HEK293 (cell line): ENCODE measurements at regions not wholly inside any gene's neighbourhood (a gene's known extent, or its start where the extent isn't known, plus 50 kb on each side); places are given as distances from the start of the nearest gene placed in this dataset.

Source experiments
- CTCF ChIA-PET: fragments of 350-600 bp; formaldehyde crosslinking; extraction: SDS; loops from one replicate; lab custom pipeline; 2021; ENCODE audit warnings: antibody characterized with exemption; lab: Yijun Ruan, JAX
- POLR2A ChIA-PET: fragments of 300-600 bp; formaldehyde crosslinking; extraction: SDS; loops from one replicate; lab custom pipeline; 2020; ENCODE audit warnings: antibody characterized with exemption, inconsistent platforms; lab: Yijun Ruan, JAX
- H3K27ac ChIP-seq: fragments of 200-500 bp; sonication (Bioruptor generic); 2 replicates; pipeline ENCODE4 v1.5.1; 2014; ENCODE audit warnings: low read depth, low read length, control low read depth, inconsistent platforms; ENCODE audit errors: extremely low read depth
- H3K36me3 ChIP-seq, 2 experiments: fragments of 200-500 bp in 1 of 2; sonication (Bioruptor generic) in 1 of 2; 1 replicate in 1 of 2; 2 replicates in 1 of 2; pipeline ENCODE4 v1.5.1; 2014 to 2017; ENCODE audit warnings: inconsistent platforms in 2 of 2, low read length in 2 of 2; ENCODE audit not compliant: control insufficient read depth in 2 of 2, insufficient read depth in 1 of 2
- H3K4me1 ChIP-seq: fragments of 200-500 bp; sonication (Bioruptor generic); 2 replicates; pipeline ENCODE4 v1.5.1; 2014; ENCODE audit warnings: mild to moderate bottlenecking, low read length, inconsistent platforms; ENCODE audit not compliant: control insufficient read depth, insufficient read depth
- H3K4me3 ChIP-seq: 2 replicates; pipeline ENCODE4 v1.5.1; 2011; ENCODE audit warnings: low read depth, mild to moderate bottlenecking, control low read depth, low read length, moderate library complexity
- H3K9me3 ChIP-seq: fragments of 200-500 bp; sonication (Bioruptor generic); 2 replicates; pipeline ENCODE4 v1.5.1; 2014; ENCODE audit warnings: low read depth, low read length, inconsistent platforms; ENCODE audit not compliant: control insufficient read depth, insufficient read depth
- GLIS1 ChIP-seq: fragments of 450-650 bp; formaldehyde crosslinking; IDR thresholded peaks from 2 replicates; pipeline ENCODE4 v1.5.1; 2016; ENCODE audit warnings: missing biosample characterization, missing genetic modification characterization
- PRDM4 ChIP-seq: fragments of 450-650 bp; formaldehyde crosslinking; IDR thresholded peaks from 2 replicates; pipeline ENCODE4 v1.5.1; 2017; ENCODE audit warnings: missing biosample characterization, missing genetic modification characterization
- SP2 ChIP-seq: fragments of 450-650 bp; formaldehyde crosslinking; IDR thresholded peaks from 2 replicates; pipeline ENCODE4 v1.5.1; 2016; ENCODE audit warnings: missing biosample characterization, missing genetic modification characterization
- ZBTB26 ChIP-seq: fragments of 450-650 bp; formaldehyde crosslinking; optimal IDR thresholded peaks from 2 replicates; pipeline ENCODE3; 2016; ENCODE audit warnings: missing biosample characterization, mild to moderate bottlenecking, missing genetic modification characterization
- ZFP37 ChIP-seq: fragments of 450-650 bp; formaldehyde crosslinking; IDR thresholded peaks from 2 replicates; pipeline ENCODE4 v1.5.1; 2016; ENCODE audit warnings: missing biosample characterization, missing genetic modification characterization
- ZFP41 ChIP-seq: fragments of 450-650 bp; formaldehyde crosslinking; IDR thresholded peaks from 2 replicates; pipeline ENCODE4 v1.5.1; 2016; ENCODE audit warnings: missing biosample characterization, missing genetic modification characterization, borderline replicate concordance
- ZIC2 ChIP-seq: fragments of 450-650 bp; formaldehyde crosslinking; IDR thresholded peaks from 2 replicates; pipeline ENCODE4 v1.5.1; 2016; ENCODE audit warnings: missing biosample characterization, missing genetic modification characterization
- ZNF280D ChIP-seq: fragments of 450-650 bp; formaldehyde crosslinking; IDR thresholded peaks from 2 replicates; pipeline ENCODE4 v1.5.1; 2016; ENCODE audit warnings: missing biosample characterization, missing genetic modification characterization
- ZNF366 ChIP-seq: fragments of 450-650 bp; formaldehyde crosslinking; conservative IDR thresholded peaks from 2 replicates; pipeline ENCODE4 v1.5.1; 2016; ENCODE audit warnings: missing biosample characterization, missing genetic modification characterization
- ZNF580 ChIP-seq: fragments of 450-650 bp; formaldehyde crosslinking; IDR thresholded peaks from 2 replicates; pipeline ENCODE4 v1.5.1; 2016; ENCODE audit warnings: missing biosample characterization, missing genetic modification characterization
- ZNF843 ChIP-seq: fragments of 450-650 bp; formaldehyde crosslinking; IDR thresholded peaks from 2 replicates; pipeline ENCODE4 v1.5.1; 2016; ENCODE audit warnings: missing biosample characterization, missing genetic modification characterization
- ZSCAN16 ChIP-seq: fragments of 450-650 bp; formaldehyde crosslinking; IDR thresholded peaks from 2 replicates; pipeline ENCODE4 v1.5.1; 2016; ENCODE audit warnings: missing biosample characterization, missing genetic modification characterization
- ZSCAN23 ChIP-seq: fragments of 450-650 bp; formaldehyde crosslinking; IDR thresholded peaks from 2 replicates; pipeline ENCODE4 v1.5.1; 2016; ENCODE audit warnings: missing biosample characterization, missing genetic modification characterization

- ChIA-PET CTCF (no interaction called here), POLR2A (interaction anchor here (0.6 kb wide), 1 partner anchor 173 kb away, joined by 4 read pairs; no protein-coding TSS in a partner anchor)
- no peak for TF ChIP-seq ZNF366 (tag by site-specific recombination)
- no peak for TF ChIP-seq ZNF580 (tag by site-specific recombination)
- TF ChIP-seq, all 188 proteins: peak for 0
- H3K4me3 ChIP-seq = no peak overlapping the region
- no peaks in the 10 kb centered on the region for H3K9me3 ChIP-seq
- no peaks in the 10 kb centered on the region for H3K36me3 ChIP-seq
- no peaks in the 10 kb centered on the region for H3K4me1 ChIP-seq
- H3K27ac ChIP-seq = no peak overlapping the region
Observed at GRCh38 chr7:42687211-42688055, 224.4 kb downstream of the C7orf25 start.

GRCh38 chr7:42686594-42687156 lies 225.2 kb downstream of the C7orf25 start:
- TF ChIP-seq PRDM4 (no peak), ZNF280D (tag by site-specific recombination) (no peak), SP2 (tag by site-specific recombination) (no peak), GLIS1 (tag by site-specific recombination) (peak; percentile 24; the same call in 1 of the 2 replicates), ZFP41 (tag by site-specific recombination) (no peak), ZSCAN16 (tag by site-specific recombination) (no peak), ZNF843 (tag by site-specific recombination) (no peak)
- Histone ChIP-seq H3K4me1 (no peaks in the 10 kb centered on the region), H3K9me3 (no peaks in the 10 kb centered on the region), H3K27ac (no peak overlapping the region), H3K4me3 (no peak overlapping the region), H3K36me3 (no peaks in the 10 kb centered on the region)
- POLR2A ChIA-PET = no interaction called here
- CTCF ChIA-PET = no interaction called here

- CTCF ChIA-PET = no interaction called here
- Histone ChIP-seq H3K9me3 (no peaks in the 10 kb centered on the region), H3K27ac (no peak overlapping the region), H3K36me3 (no peaks in the 10 kb centered on the region), H3K4me1 (no peaks in the 10 kb centered on the region), H3K4me3 (no peak overlapping the region)
- TF ChIP-seq ZBTB26 (tag by site-specific recombination) (no peak), ZFP37 (no peak), ZIC2 (tag by site-specific recombination) (0 out of 2 replicates have a peak, but pooled peaks have one; percentile 14), ZSCAN23 (no peak)
- POLR2A ChIA-PET = no interaction called here
Observed at GRCh38 chr7:42685911-42686310, 226.0 kb downstream of the C7orf25 start.
